Stimulated activated naive CD8-positive, alpha-beta T cell treated with anti-CD3 and anti-CD28 coated beads, Interleukin-15, Interleukin-2, amounts not matched to agents 100 U/mL and 50 U/mL, for 24 hours (primary cell): ENCODE measurements at regions not wholly inside any gene's neighbourhood (a gene's known extent, or its start where the extent isn't known, plus 50 kb on each side); places are given as distances from the start of the nearest gene placed in this dataset.
"Not testable (repeated sequence)": the region's sequence is repeated elsewhere in the genome, so short reads cannot be mapped to it uniquely, and the experiment has no call there.

ENCODE experiments used
- ATAC-seq: fragments of 150-1000 bp; cut with Tn5 transposase; one replicate; pipeline ENCODE4 v1.10.0; 2021
- DNase-seq: peaks from one replicate; pipeline ENCODE4 v3.0.0; 2021

DNA sequence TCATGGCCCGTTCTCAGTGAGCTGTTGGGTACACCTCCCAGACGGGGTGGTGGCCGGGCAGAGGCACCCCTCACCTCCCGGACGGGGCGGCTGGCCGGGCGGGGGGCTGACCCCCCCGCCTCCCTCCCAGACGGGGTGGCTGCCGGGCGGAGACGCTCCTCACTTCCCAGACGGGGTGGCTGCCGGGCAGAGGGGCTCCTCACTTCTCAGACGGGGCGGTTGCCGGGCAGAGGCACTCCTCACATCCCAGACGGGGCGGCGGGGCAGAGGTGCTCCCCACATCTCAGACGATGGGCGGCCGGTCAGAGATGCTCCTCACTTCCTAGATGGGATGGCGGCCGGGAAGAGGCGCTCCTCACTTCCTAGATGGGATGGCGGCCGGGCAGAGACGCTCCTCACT, 129.7 kb upstream of the DAAM1 start:
- DNase-seq, ATAC-seq: not testable (repeated sequence)

DNA sequence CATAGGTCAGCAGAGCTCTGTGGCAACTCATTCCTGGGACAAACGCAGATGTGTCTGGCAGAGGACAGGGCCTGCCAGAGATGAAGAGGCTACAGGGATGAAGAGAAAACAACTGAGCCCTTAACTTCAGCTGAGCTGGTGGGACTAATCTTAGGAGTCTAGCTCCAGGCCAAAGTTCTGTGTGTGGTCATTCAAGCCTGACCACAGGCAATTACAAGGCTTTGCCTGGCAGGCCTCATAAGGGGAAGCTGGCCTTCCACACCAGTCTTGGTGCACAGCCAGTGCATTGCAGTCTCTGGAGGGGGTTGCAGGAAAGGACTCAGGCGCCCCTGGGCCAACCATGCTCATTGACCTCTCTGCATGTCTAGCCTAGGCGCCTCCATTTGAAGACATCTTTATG, 127.6 kb upstream of the DAAM1 start:
- ATAC-seq, result no peak
- no peak for DNase-seq

- DNase-seq (no peak), ATAC-seq (no peak)
These were observed 127.2 kb upstream of the DAAM1 start for GRCh38 chr14:59061292-59061691.

GRCh38 chr14:59063259-59063658, 125.2 kb upstream of the DAAM1 start:
- DNase-seq (no peak), ATAC-seq (no peak)

DNA sequence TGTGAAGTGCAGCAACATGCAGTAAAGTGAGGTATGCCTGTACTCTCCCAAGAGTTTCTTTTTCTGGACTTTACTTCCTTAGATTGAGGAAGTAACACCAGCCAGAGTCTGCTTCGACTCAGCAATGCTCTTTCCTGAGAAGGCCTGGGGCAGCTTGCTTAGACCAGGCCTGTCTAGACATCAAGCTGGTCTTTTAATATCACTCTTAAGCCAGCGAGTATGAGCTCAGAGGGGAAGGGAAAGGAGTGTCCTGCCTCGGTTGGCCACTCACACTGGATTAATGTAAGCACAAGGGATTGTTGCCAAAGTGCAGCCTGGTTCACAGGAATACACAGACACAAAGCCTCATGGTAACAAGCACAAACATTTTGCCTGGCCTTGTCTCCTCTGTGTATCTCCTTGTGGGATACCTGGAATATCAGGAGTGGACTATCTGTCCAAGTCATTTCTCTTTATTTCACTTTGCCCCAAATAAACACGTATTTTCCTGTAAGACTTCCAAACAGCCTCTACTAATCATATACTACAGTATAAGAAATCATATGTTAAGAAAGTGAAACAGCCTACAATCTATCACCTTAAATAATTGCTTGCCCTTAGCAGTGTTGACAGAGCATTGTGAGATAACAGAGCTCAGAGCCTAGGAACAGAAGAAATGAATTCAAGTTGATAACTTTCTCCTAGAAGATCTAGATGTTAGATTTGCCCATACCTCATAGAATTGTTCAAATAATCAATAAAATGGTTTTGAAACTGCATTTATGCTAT, 121.2 kb upstream of the DAAM1 start:
- ATAC-seq, result no peak
- no peak for DNase-seq

DNA sequence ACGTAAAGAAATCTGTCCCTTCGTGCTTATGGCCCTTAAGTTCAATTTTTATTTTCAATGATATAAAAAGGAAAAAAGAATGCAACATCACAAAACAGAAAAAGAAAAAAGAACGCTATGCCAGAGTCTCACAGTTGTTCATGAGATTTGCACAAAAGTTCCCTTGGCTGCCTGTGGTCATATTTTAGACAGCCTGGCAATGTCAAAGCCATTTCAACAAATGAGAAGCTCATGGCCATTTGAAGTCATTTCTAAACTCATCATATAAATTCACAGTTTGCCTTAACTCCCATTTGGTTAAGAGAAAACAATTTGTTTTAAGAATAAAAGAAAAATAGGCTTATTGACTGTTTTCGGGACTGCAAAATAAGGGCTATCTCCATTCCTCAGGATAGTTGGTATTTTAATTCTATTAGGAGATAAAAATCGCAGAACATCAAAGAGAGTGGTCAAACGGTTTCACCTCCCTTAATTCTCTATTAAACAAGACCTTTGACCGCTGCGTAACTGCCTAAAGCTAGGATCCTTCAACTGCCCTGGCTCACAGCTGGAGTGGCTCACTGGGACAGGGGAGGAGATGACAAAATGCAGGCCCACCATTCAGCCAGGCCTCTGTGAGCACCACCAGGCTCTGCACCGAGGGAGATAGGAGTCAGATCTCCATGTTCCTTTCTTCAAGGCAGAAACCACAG, 119.2 kb upstream of the DAAM1 start:
- no peak for ATAC-seq
- DNase-seq, result no peak

DNA sequence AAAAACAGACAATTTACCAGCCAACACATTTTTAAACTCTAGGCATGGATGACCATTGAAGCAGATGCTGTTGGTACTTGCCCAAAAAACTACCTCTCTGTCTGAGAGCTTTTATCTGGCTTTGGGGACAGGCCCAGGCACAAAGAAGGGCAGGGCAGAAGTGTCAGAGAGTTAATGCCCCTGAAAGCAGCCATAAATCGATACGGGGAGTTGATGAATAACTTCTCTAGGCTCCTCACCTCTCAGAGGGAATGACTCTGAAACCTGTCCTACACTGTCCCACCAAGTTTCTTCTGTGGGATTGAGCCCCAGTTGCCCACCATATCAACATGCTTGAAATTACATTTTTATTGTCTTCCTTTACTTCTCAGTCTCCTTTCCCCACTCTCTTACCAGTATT, 113.0 kb upstream of the DAAM1 start:
- ATAC-seq (no peak), DNase-seq (no peak)

DNA sequence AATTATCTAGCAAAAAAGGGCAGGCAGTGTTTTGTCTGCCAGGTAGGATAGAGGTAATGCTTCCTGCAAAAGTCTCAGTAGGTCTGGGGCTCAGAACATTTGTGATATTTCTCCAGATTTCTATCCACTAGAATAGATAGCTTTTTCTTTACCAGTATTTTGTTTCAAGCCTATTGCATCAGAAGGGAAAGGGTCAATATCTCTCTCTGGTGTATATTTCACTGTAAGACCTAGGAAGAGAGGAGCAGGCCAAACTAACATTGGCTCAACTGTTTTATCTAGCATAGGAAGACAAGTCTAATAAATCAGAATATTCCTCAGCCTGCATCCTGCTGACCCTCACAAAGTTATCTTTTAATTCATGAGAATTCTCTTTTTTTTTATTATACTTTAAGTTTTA, 106.7 kb upstream of the DAAM1 start:
- DNase-seq, result no peak

GRCh38 chr14:59085207-59085739, 103.2 kb upstream of the DAAM1 start:
- ATAC-seq (no peak), DNase-seq (no peak)

More for the DNA sequence above, 106.7 kb upstream of the DAAM1 start:
- ATAC-seq, result no peak

DNA sequence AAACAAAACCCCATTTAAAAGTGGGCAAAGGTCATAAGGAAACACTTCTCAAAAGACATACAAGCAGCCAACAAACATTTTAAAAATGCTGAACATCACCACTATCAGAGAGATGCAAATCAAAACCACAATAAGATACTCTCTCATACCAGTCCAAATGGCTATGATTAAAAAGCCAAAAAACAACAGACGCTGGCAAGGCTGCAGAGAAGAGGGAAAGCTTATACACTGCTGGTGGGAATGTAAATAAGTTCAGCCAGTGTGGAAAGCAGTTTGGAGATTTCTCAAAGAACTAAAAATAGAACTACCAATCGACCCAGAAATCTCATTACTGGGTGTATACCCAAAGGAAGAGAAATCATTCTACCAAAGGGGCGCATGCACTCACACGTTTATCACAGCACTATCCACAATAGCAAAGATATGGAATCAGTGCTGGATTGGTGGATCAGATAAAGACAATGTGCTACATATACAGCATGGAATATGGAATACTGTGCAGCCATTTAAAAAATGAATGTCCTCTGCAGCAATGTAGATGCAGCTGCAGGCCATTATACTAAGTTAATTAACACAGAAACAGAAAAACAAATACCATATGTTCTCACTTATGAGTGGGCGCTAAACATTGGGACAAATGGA, 102.1 kb upstream of the DAAM1 start:
- no peak for ATAC-seq

GRCh38 chr14:59087240-59087639, 101.2 kb upstream of the DAAM1 start:
- DNase-seq (no peak), ATAC-seq (no peak)

More for the DNA sequence above, 102.1 kb upstream of the DAAM1 start:
- no peak for DNase-seq

DNA sequence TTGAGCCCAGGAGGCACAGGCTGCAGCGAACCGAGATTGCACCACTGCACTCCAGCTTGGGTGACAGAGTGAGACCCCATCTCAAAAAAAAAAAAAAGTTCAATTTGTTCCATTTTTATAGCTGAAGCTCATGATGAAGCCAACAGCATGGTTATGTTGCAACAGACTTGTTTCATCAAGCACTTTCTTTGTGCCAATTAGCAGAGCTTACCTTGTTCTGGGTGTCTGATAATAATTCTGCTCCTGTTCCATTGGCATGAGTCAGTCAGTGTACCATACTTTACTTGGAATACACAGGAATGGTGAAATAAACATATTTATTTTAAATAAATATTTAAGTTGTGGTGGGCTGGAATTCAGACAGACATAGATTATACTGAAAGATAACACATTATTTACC, 100.8 kb upstream of the DAAM1 start:
- DNase-seq, result no peak
- ATAC-seq, result no peak

- DNase-seq (no peak), ATAC-seq (no peak)
These were observed 97.9 kb upstream of the DAAM1 start for GRCh38 chr14:59090572-59090971.

- no peak for ATAC-seq
These were observed 97.1 kb upstream of the DAAM1 start for GRCh38 chr14:59091404-59091803.

GRCh38 chr14:59091976-59092375, 96.5 kb upstream of the DAAM1 start:
- ATAC-seq, result no peak
- no peak for DNase-seq

More at GRCh38 chr14:59091404-59091803, 97.1 kb upstream of the DAAM1 start:
- DNase-seq, result no peak

- DNase-seq (no peak), ATAC-seq (no peak)
These were observed 94.6 kb upstream of the DAAM1 start for GRCh38 chr14:59093902-59094301.

DNA sequence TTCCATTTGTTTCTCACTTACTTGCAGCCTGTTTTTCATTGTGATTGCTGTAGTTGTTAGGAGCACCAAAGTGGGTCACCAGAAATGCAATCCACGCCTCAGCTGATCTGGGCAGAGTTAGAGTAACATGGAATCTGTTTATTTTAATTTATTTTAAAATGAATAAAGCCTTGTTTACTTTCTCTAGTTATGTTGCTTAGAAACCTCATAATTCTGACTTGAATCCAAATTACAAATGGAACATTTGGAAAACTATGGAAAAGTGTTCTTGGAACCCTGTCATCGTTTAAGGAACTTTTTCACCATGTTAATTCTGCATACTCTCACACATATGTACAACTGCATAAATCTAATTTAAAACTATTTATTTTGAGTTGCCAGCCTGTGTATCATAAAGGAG, 92.2 kb upstream of the DAAM1 start:
- no peak for DNase-seq
- ATAC-seq, result no peak

GRCh38 chr14:59097681-59098080, 90.8 kb upstream of the DAAM1 start:
- DNase-seq, result no peak

GRCh38 chr14:59098377-59098776, 90.1 kb upstream of the DAAM1 start:
- no peak for ATAC-seq
- no peak for DNase-seq

More at GRCh38 chr14:59097681-59098080, 90.8 kb upstream of the DAAM1 start:
- ATAC-seq, result no peak

DNA sequence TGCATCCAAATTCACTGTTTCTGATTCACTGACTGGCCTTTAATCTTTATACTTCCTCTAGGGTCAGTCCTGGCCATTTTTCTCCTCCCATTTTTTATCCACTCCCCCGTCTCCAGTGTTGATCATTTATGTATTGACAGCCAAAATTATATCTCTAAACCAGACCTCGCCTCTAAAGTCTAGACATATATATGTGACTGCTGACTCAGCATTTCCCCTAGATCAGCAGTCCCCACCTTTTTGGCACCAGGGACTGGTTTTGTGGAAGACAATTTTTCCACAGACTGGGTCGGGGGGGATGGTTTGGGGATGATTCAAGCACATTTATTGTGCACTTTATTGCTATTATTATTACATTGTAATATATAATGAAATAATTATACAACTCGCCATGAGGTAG, 88.3 kb upstream of the DAAM1 start:
- ATAC-seq (no peak), DNase-seq (no peak)

- ATAC-seq (no peak), DNase-seq (no peak)
These were observed 87.0 kb upstream of the DAAM1 start for GRCh38 chr14:59101476-59101875.

GRCh38 chr14:59103396-59103795, 85.1 kb upstream of the DAAM1 start:
- no peak for ATAC-seq
- no peak for DNase-seq

- no peak for DNase-seq
- no peak for ATAC-seq
These were observed 80.6 kb upstream of the DAAM1 start for GRCh38 chr14:59107819-59108218.
